Liver (tissue), 8 donors: ENCODE measurements at regions not wholly inside any gene's neighbourhood (a gene's known extent, or its start where the extent isn't known, plus 50 kb on each side); places are given as distances from the start of the nearest gene placed in this dataset.

Experiments used
- DNase-seq: peaks from one replicate; pipeline ENCODE4 v3.0.0-alpha.2; 2017; ENCODE audit warnings: low spot score
- H3K27ac ChIP-seq, 2 donors: one replicate each; pipeline ENCODE4 v1.7.0; 2013; ENCODE audit warnings: inconsistent platforms in 2 of 2, low read length in 2 of 2, control low read depth in 1 of 2, low read depth in 1 of 2, mild to moderate bottlenecking in 1 of 2
- H3K27me3 ChIP-seq, 4 donors: one replicate each; pipeline versions ENCODE4 v1.6.1 to v1.7.0; 2013; ENCODE audit warnings: low read length in 3 of 4, inconsistent platforms in 1 of 4, mild to moderate bottlenecking in 1 of 4, moderate library complexity in 1 of 4; ENCODE audit not compliant: control insufficient read depth in 4 of 4, insufficient read depth in 4 of 4
- H3K36me3 ChIP-seq, 4 donors: one replicate each; pipeline versions ENCODE4 v1.6.1 to v1.7.0; 2013; ENCODE audit warnings: low read length in 3 of 4, mild to moderate bottlenecking in 3 of 4, low read depth in 1 of 4, moderate library complexity in 1 of 4; ENCODE audit not compliant: control insufficient read depth in 4 of 4, insufficient read depth in 3 of 4
- H3K4me1 ChIP-seq, 4 donors: one replicate each; pipeline versions ENCODE4 v1.6.1 to v1.7.0; 2013; ENCODE audit warnings: low read length in 3 of 4, mild to moderate bottlenecking in 3 of 4, moderate library complexity in 1 of 4; ENCODE audit not compliant: control insufficient read depth in 4 of 4, insufficient read depth in 4 of 4
- H3K4me3 ChIP-seq, 3 donors: one replicate each; pipeline versions ENCODE4 v1.6.1 to v1.7.0; 2013; ENCODE audit warnings: low read length in 3 of 3, control low read depth in 1 of 3, low read depth in 1 of 3, mild to moderate bottlenecking in 1 of 3
- H3K9ac ChIP-seq, 2 donors: one replicate each; pipeline ENCODE4 v1.7.0; 2013; ENCODE audit warnings: low read length in 2 of 2, mild to moderate bottlenecking in 2 of 2, moderate library complexity in 2 of 2, control low read depth in 1 of 2, low read depth in 1 of 2
- H3K9me3 ChIP-seq, 4 donors: one replicate each; pipeline versions ENCODE4 v1.6.1 to v1.7.0; 2013; ENCODE audit warnings: low read length in 3 of 4; ENCODE audit not compliant: control insufficient read depth in 4 of 4
- ATF3 ChIP-seq: IDR thresholded peaks from 2 replicates; pipeline ENCODE4 v1.6.1; 2016; ENCODE audit warnings: antibody characterized with exemption
- CTCF ChIP-seq: fragments of 150-350 bp; IDR thresholded peaks from 2 replicates; pipeline ENCODE4 v1.5.1; 2017; ENCODE audit warnings: improper control_type of control experiment, low read depth, low read length; ENCODE audit not compliant: missing input control
- EGR1 ChIP-seq, 2 donors: IDR thresholded peaks; 2 replicates each; pipeline ENCODE4 v1.6.1; 2016 to 2018; ENCODE audit warnings: antibody characterized with exemption in 2 of 2, low read depth in 2 of 2
- FOXA1 ChIP-seq: IDR thresholded peaks from 2 replicates; pipeline ENCODE4 v1.6.1; 2016; ENCODE audit warnings: antibody characterized with exemption
- FOXA2 ChIP-seq: IDR thresholded peaks from 2 replicates; pipeline ENCODE4 v1.6.1; 2016; ENCODE audit warnings: antibody characterized with exemption
- GABPA ChIP-seq, 2 donors: IDR thresholded peaks in 1 of 2; conservative IDR thresholded peaks in 1 of 2; 2 replicates each; pipeline ENCODE4 v1.6.1; 2016; ENCODE audit warnings: antibody characterized with exemption in 2 of 2, mild to moderate bottlenecking in 1 of 2, moderate library complexity in 1 of 2
- HNF4A ChIP-seq, 2 donors: conservative IDR thresholded peaks; 2 replicates each; pipeline ENCODE4 v1.6.1; 2016; ENCODE audit warnings: antibody characterized with exemption in 2 of 2, mild to moderate bottlenecking in 2 of 2
- HNF4G ChIP-seq: IDR thresholded peaks from 2 replicates; pipeline ENCODE4 v1.6.1; 2016; ENCODE audit warnings: antibody characterized with exemption
- JUND ChIP-seq, 2 donors: IDR thresholded peaks; 2 replicates each; pipeline ENCODE4 v1.6.1; 2016; ENCODE audit warnings: antibody characterized with exemption in 2 of 2
- MAX ChIP-seq: IDR thresholded peaks from 2 replicates; pipeline ENCODE4 v1.6.1; 2016; ENCODE audit warnings: antibody characterized with exemption
- NR2F2 ChIP-seq: IDR thresholded peaks from 2 replicates; pipeline ENCODE4 v1.6.1; 2016; ENCODE audit warnings: antibody characterized with exemption
- RAD21 ChIP-seq, 2 donors: IDR thresholded peaks; 2 replicates each; pipeline ENCODE4 v1.6.1; 2016; ENCODE audit warnings: antibody characterized with exemption in 2 of 2, mild to moderate bottlenecking in 2 of 2
- REST ChIP-seq: IDR thresholded peaks from 2 replicates; pipeline ENCODE4 v1.6.1; 2016; ENCODE audit warnings: antibody characterized with exemption, mild to moderate bottlenecking
- RXRA ChIP-seq, 2 donors: IDR thresholded peaks; 2 replicates each; pipeline ENCODE4 v1.6.1; 2017 to 2018; ENCODE audit warnings: antibody characterized with exemption in 2 of 2, mild to moderate bottlenecking in 1 of 2
- SP1 ChIP-seq: IDR thresholded peaks from 2 replicates; pipeline ENCODE4 v1.6.1; 2018; ENCODE audit warnings: antibody characterized with exemption, mild to moderate bottlenecking
- TAF1 ChIP-seq: conservative IDR thresholded peaks from 2 replicates; pipeline ENCODE4 v1.6.1; 2016; ENCODE audit warnings: antibody characterized with exemption, mild to moderate bottlenecking
- YY1 ChIP-seq: IDR thresholded peaks from 2 replicates; pipeline ENCODE4 v1.6.1; 2016; ENCODE audit warnings: antibody characterized with exemption, mild to moderate bottlenecking
- ZBTB33 ChIP-seq: IDR thresholded peaks from 2 replicates; pipeline ENCODE4 v1.6.1; 2016; ENCODE audit warnings: antibody characterized with exemption
- WGBS: extraction: QIAGEN DNeasy Blood & Tissue Kit; methylation state at CpG from one replicate; pipeline ENCODE4 v1.1.7; 2013; 5-methylcytosine and 5-hydroxymethylcytosine counted together
- donor health status: healthy.
- donor health status: healthy.
- donor health status: healthy.
- donor health status: healthy.
- donor health status: healthy.

- H3K27ac ChIP-seq: no peak overlapping the region
- no peaks in the 10 kb centered on the region for H3K9me3 ChIP-seq
- no peak overlapping the region for H3K4me3 ChIP-seq
- no peaks in the 10 kb centered on the region for H3K4me1 ChIP-seq
- WGBS: 66% methylated on average over 3 of the region's 3 CpGs
- H3K36me3 ChIP-seq: no peaks in the 10 kb centered on the region
- no peaks in the 10 kb centered on the region for H3K27me3 ChIP-seq
- TF ChIP-seq NR2F2: no peak
- TF ChIP-seq REST: no peak
- no peak for TF ChIP-seq SP1
- TF ChIP-seq FOXA1: no peak
- no peak for TF ChIP-seq JUND (IDR thresholded peaks at IDR 0.05)
- no peak for TF ChIP-seq MAX
- TF ChIP-seq EGR1 (IDR thresholded peaks at IDR 0.05; ENCODE audit: low read depth in 2 of 2): no peak
- no peak for TF ChIP-seq YY1
- no peak for TF ChIP-seq TAF1
- TF ChIP-seq CTCF: no peak
- TF ChIP-seq RAD21 (IDR thresholded peaks at IDR 0.05): no peak
- no peak for TF ChIP-seq RXRA (IDR thresholded peaks at IDR 0.05)
- TF ChIP-seq ATF3: no peak
- no peak for TF ChIP-seq GABPA (IDR thresholded peaks at IDR 0.05 in 1 of 2, conservative IDR thresholded peaks at IDR 0.05 in 1 of 2)
- no peak for TF ChIP-seq HNF4G
- no peak for TF ChIP-seq FOXA2
- TF ChIP-seq ZBTB33: no peak
- no peak for TF ChIP-seq HNF4A (conservative IDR thresholded peaks at IDR 0.05)
- no peak overlapping the region for H3K9ac ChIP-seq
- DNase-seq: no peak
Measured at GRCh38 chr5:152608458-152608857, 203.4 kb upstream of the NMUR2 start.

- Histone ChIP-seq H3K27ac (no peak overlapping the region), H3K9ac (no peak overlapping the region), H3K27me3 (no peaks in the 10 kb centered on the region), H3K9me3 (no peaks in the 10 kb centered on the region), H3K4me1 (no peaks in the 10 kb centered on the region), H3K4me3 (no peak overlapping the region), H3K36me3 (no peaks in the 10 kb centered on the region)
- WGBS: 57% methylated on average over 2 of the region's 2 CpGs
- no peak for DNase-seq
- no peak for TF ChIP-seq RXRA (IDR thresholded peaks at IDR 0.05)
- TF ChIP-seq CTCF: no peak
- TF ChIP-seq YY1: no peak
- no peak for TF ChIP-seq ZBTB33
- no peak for TF ChIP-seq MAX
- no peak for TF ChIP-seq ATF3
- TF ChIP-seq SP1: no peak
- TF ChIP-seq NR2F2: no peak
- TF ChIP-seq TAF1: no peak
- no peak for TF ChIP-seq EGR1 (IDR thresholded peaks at IDR 0.05; ENCODE audit: low read depth in 2 of 2)
- TF ChIP-seq JUND (IDR thresholded peaks at IDR 0.05): no peak
- no peak for TF ChIP-seq FOXA1
- no peak for TF ChIP-seq RAD21 (IDR thresholded peaks at IDR 0.05)
- no peak for TF ChIP-seq FOXA2
- no peak for TF ChIP-seq GABPA (IDR thresholded peaks at IDR 0.05 in 1 of 2, conservative IDR thresholded peaks at IDR 0.05 in 1 of 2)
- TF ChIP-seq HNF4A (conservative IDR thresholded peaks at IDR 0.05): no peak
- no peak for TF ChIP-seq HNF4G
Measured at GRCh38 chr5:152619756-152620155, 214.7 kb upstream of the NMUR2 start.
